Kidney (tissue), 13 donors: ENCODE measurements at regions not wholly inside any gene's neighbourhood (a gene's known extent, or its start where the extent isn't known, plus 50 kb on each side); places are given as distances from the start of the nearest gene placed in this dataset.

Experiments used
- DNase-seq, 5 donors: peaks; one replicate each; pipeline ENCODE4 v3.0.0-alpha.2; 2013 to 2020
- FAIRE-seq: peaks from 2 replicates; lab custom pipeline; 2012; peaks lifted over from hg19 to GRCh38; lab: Jason Lieb, UNC
- H3K27ac ChIP-seq, 2 donors: one replicate each; pipeline ENCODE4 v1.7.0; 2013; ENCODE audit warnings: low read depth in 2 of 2, low read length in 2 of 2, inconsistent platforms in 1 of 2
- H3K27me3 ChIP-seq: one replicate; pipeline ENCODE4 v1.7.1; 2013; ENCODE audit warnings: low read length, inconsistent platforms; ENCODE audit not compliant: control insufficient read depth, insufficient read depth
- H3K36me3 ChIP-seq, 3 donors: one replicate each; pipeline versions ENCODE4 v1.7.0 to v1.7.1; 2013; ENCODE audit warnings: low read length in 3 of 3, control low read depth in 1 of 3, inconsistent platforms in 1 of 3; ENCODE audit not compliant: insufficient read depth in 3 of 3, control insufficient read depth in 2 of 3
- H3K4me1 ChIP-seq, 3 donors: one replicate each; pipeline versions ENCODE4 v1.7.0 to v1.7.1; 2013; ENCODE audit warnings: low read length in 3 of 3, inconsistent platforms in 1 of 3, low read depth in 1 of 3; ENCODE audit not compliant: control insufficient read depth in 2 of 3, insufficient read depth in 2 of 3
- H3K4me3 ChIP-seq, 3 donors: one replicate each; pipeline versions ENCODE4 v1.7.0 to v1.8.1; 2013; ENCODE audit warnings: low read length in 3 of 3, control low read depth in 1 of 3, inconsistent platforms in 1 of 3
- H3K9ac ChIP-seq, 3 donors: one replicate each; pipeline versions ENCODE4 v1.7.0 to v1.7.1; 2013; ENCODE audit warnings: low read length in 3 of 3, control low read depth in 1 of 3, inconsistent platforms in 1 of 3
- H3K9me3 ChIP-seq, 3 donors: one replicate each; pipeline versions ENCODE4 v1.7.0 to v1.7.1; 2013; ENCODE audit warnings: low read length in 3 of 3, control low read depth in 1 of 3, inconsistent platforms in 1 of 3; ENCODE audit not compliant: control insufficient read depth in 2 of 3, insufficient read depth in 1 of 3
- CTCF ChIP-seq: IDR thresholded peaks from 3 replicates; pipeline ENCODE4 v1.5.1; 2012; ENCODE audit warnings: mild to moderate bottlenecking, moderate library complexity, borderline replicate concordance; ENCODE audit not compliant: insufficient read depth; ENCODE audit errors: extremely low read depth
- intact Hi-C: fragments of 100-400 bp; cut with DNase I; formaldehyde crosslinking; loops from one replicate; pipeline ENCODE4 v1.11.1; 2022
- donor health status: control.
- donor health status: control.
- donor health status: control.
- donor health status: control.
- donor health status: control.
- donor health status: DM: yes; HTN: yes; CAD: no.
- donor health status: Normal renal cell carcinoma (clear cell type).

- no peak overlapping the region for H3K4me3 ChIP-seq
- no peaks in the 10 kb centered on the region for H3K9me3 ChIP-seq
- FAIRE-seq = no peak
- H3K27me3 ChIP-seq = no peaks in the 10 kb centered on the region
- H3K36me3 ChIP-seq = no peaks in the 10 kb centered on the region
- DNase-seq = no peak
- H3K4me1 ChIP-seq = no peaks in the 10 kb centered on the region
- intact Hi-C loops = no loop called here
- no peak overlapping the region for H3K9ac ChIP-seq
- no peak for TF ChIP-seq CTCF
- H3K27ac ChIP-seq = no peak overlapping the region
These were observed 613.4 kb upstream of the ADAMTS5 start for GRCh38 chr21:27580276-27580675.

- no peak for DNase-seq
- Histone ChIP-seq H3K36me3 (no peaks in the 10 kb centered on the region), H3K27ac (no peak overlapping the region), H3K4me1 (no peaks in the 10 kb centered on the region), H3K4me3 (no peak overlapping the region), H3K9me3 (no peaks in the 10 kb centered on the region), H3K9ac (no peak overlapping the region), H3K27me3 (no peaks in the 10 kb centered on the region)
- FAIRE-seq = no peak
- intact Hi-C loops = no loop called here
- TF ChIP-seq CTCF = no peak
These were observed 611.9 kb upstream of the ADAMTS5 start for GRCh38 chr21:27578741-27579265.

- H3K9ac ChIP-seq = no peak overlapping the region
- FAIRE-seq (no peak), DNase-seq (peak in 2 of 5 donors; percentile 62 to 75)
- H3K27ac ChIP-seq = no peak overlapping the region
- H3K4me3 ChIP-seq = no peak overlapping the region
- no peak for TF ChIP-seq CTCF
- H3K4me1 ChIP-seq = peaks cover 0 to 7% (median 6%) of the 10 kb centered on the region in 3 donors
- no peaks in the 10 kb centered on the region for H3K27me3 ChIP-seq
- no peaks in the 10 kb centered on the region for H3K9me3 ChIP-seq
- intact Hi-C loops = no loop called here
- no peaks in the 10 kb centered on the region for H3K36me3 ChIP-seq
These were observed 605.8 kb upstream of the ADAMTS5 start for GRCh38 chr21:27572696-27573095.

GRCh38 chr21:27571706-27572105 is 604.8 kb upstream of the ADAMTS5 start:
- FAIRE-seq = no peak
- intact Hi-C loops = no loop called here
- no peak overlapping the region for H3K9ac ChIP-seq

More at GRCh38 chr21:27571706-27572105, 604.8 kb upstream of the ADAMTS5 start:
- no peak for DNase-seq
- Histone ChIP-seq H3K27me3 (no peaks in the 10 kb centered on the region), H3K4me3 (no peak overlapping the region), H3K36me3 (no peaks in the 10 kb centered on the region), H3K4me1 (peaks cover 0 to 7% (median 6%) of the 10 kb centered on the region in 3 donors), H3K27ac (no peak overlapping the region), H3K9me3 (no peaks in the 10 kb centered on the region)
- TF ChIP-seq CTCF = no peak
